M059J (cell line): ENCODE measurements at regions not wholly inside any gene's neighbourhood (a gene's known extent, or its start where the extent isn't known, plus 50 kb on each side); places are given as distances from the start of the nearest gene placed in this dataset.
"Not testable (repeated sequence)": the region's sequence is repeated elsewhere in the genome, so short reads cannot be mapped to it uniquely, and the experiment has no call there.

Experiments
- DNase-seq: peaks from one replicate; pipeline ENCODE4 v3.0.0-alpha.2; 2012; ENCODE audit warnings: low read depth

- DNase-seq: not testable (repeated sequence)
These were observed 98.0 kb upstream of the NOTCH2NLA start for GRCh38 chr1:146326863-146327262.

DNA sequence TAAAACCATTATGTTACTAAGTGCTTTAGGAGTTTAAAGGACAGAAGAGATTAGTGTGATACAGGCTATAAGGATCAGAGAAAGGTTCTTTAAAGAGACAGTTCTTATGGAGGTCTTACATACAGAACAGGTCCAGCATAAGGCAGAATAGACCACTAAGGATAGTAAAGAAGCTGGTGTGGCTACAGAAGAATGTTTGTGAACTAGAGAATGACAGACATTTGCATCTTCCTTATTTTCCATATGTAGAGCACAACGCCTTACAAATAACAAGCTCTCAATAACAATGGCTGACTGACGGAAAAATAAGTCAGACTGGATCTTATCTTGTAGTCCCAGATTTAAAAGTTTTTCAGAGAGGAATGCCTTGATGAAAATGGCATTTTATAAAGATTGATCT lies 95.6 kb upstream of the NOTCH2NLA start:
- DNase-seq: not testable (repeated sequence)

DNA sequence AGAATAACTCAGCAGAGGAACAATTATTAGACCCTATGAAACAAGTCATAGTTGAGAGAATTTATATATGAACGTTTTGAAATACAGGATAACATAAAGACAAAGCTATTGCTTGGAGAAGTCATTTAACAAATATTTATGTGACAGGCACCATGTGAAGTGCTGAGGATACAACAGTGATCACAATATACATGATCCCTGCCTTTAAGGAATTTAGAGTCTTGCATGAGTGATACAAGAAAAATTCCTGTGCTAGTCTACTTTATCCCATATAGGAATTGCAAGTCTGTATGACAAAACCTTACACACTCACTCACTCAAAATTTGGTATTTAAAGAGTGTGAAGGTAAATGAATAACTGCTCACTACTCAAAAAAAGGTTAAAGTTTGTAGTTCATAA lies 94.5 kb upstream of the NOTCH2NLA start:
- DNase-seq: not testable (repeated sequence)

DNA sequence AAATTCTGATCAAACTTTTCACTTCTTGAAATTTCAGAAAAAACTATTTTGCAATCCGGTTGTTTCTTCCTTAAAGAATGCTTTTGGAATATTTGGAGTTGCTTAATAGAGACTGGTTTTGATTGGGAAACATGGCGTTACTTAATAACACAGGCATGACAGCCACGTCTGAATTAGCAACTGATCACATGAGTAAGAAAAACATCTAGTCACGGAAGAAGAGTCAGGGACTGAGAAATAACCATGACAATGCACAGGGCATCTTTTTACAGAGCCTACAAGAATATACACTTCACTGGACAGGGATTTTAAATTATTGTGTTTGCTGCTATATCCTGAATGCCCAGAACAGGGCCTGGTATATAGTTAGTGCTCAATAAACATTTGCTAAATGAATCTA lies 94.1 kb upstream of the NOTCH2NLA start:
- not testable (repeated sequence) for DNase-seq

- DNase-seq: not testable (repeated sequence)
These were observed 89.9 kb upstream of the NOTCH2NLA start for GRCh38 chr1:146318715-146319114.

DNA sequence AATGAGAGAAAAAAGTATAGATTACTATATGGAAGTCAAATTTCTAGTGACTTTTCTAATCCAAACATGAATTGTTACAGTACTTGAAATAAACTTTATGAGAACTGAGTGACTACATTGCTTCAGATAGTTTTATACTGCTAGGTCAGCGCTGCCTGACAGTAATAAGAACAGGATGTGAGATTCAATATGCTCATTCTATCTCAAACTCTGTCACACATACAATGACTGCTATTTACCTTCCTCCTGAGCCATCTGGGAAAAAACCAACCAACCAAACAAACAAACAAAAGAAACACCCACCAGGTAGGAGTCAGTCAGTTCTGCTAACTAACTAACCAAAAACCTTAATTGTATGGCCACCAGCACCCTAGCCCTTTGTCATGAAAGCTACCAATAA lies 89.0 kb upstream of the NOTCH2NLA start:
- DNase-seq: not testable (repeated sequence)

DNA sequence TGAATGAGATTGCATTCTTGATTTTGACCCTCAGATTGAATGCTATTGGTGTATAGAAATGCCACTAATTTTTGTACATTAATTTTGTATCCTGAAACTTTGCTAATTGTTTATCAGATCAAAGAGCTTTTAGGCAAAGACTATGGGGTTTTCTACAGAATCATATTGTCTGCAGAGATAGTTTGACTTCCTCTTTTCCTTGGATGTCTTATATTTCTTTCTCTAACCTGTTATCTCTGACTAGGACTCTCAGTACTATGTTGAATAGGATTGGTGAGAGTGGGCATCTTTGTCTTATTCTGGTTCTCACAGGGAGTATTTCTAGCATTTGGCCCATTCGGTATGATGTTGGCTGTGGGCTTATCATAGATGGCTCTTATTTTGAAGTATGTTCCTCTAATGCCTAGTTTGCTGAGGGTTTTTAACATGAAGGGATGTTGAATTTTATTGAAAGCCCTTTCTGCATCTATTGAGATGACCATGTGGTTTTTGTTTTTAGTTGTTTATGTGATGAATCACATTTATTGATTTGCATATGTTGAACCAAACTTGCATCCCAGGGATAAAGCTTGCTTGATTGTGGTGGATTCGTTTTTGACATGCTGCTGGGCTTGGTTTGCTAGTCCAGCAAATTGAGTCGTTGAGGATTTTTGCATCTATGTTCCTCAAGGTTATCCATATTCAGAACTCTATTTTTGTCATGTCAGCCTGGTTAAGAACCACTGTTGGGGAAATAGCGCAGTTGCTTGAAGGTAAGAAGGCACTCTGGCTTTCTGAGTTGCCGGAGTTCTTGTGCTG lies 85.8 kb upstream of the NOTCH2NLA start:
- not testable (repeated sequence) for DNase-seq

- DNase-seq: not testable (repeated sequence)
These were observed 81.8 kb upstream of the NOTCH2NLA start for GRCh38 chr1:146310579-146310978.

DNA sequence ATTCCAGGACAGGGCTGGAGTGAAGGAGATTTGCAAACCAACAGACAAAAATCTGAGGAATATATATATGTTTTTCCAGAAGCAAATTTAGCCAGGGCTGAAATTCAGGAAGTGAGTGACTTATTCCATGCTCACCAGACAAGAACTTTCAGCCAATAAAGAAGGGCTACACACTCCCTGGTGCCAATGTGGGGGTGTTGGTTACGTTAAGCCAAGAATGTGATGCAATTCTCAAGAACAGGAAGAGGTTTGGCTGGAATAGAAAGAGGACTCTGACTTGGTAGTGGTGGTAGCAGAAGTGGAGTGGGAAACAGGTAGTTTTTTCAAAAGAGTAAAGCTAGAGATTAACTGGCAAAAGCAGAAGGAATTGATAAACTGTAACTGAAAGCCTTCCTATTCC lies 80.6 kb upstream of the NOTCH2NLA start:
- DNase-seq: not testable (repeated sequence)

DNA sequence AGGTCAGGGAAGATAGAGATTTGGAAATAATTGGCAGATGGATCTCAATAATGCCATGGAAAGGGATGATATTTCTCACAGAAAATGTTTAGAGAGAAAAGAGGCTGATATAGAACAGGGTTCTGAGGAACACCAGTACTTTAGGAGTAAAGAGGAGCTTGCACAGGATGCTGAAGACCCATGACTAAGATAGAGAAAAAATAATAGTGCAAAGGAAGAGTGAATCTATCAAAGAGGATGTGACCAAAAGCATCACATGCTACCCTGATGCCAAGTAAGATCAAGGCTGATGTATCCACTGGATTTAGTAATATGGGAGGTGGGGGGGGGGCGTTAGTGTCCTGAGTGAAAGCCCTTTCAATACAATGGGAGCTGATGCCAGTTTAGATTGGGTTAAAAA lies 80.1 kb upstream of the NOTCH2NLA start:
- not testable (repeated sequence) for DNase-seq

DNA sequence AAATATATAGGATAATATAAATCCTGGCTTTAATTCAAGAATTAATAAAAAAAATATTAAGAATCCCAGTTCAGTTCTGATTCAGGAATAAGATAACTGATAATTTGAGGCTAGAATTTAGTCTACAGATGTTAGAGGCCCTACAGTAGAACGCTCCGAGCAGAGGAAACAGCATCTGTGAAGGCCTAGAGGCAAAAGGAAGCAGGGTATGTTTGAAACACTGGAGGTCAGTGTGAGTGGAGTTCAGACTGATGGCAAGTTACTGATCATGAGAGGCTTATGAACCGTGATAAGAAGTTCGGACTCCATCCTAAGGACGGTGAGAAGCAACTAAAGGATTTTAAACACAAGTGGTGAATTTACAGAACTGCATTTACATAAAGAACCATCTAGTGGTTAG lies 79.3 kb upstream of the NOTCH2NLA start:
- DNase-seq: not testable (repeated sequence)

DNA sequence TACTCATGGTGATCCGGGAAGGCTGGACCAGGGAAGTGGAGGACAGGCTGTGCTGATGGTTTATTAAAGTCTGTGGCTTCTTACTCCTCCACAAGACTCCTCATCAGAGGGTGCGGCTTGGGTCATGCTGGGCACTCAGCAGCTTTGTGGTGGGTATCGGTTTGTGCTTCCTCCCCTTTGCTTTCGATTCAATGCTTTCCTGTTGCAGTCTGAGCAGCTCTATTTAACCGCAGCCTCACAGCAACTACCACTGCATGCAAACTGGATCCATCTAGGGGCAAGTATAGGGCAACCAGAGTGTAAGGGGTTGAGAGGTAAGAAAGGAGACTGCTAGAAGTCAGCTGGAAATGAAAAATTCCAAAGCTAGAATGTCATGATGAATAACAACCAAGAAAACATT lies 78.8 kb upstream of the NOTCH2NLA start:
- DNase-seq: not testable (repeated sequence)

DNA sequence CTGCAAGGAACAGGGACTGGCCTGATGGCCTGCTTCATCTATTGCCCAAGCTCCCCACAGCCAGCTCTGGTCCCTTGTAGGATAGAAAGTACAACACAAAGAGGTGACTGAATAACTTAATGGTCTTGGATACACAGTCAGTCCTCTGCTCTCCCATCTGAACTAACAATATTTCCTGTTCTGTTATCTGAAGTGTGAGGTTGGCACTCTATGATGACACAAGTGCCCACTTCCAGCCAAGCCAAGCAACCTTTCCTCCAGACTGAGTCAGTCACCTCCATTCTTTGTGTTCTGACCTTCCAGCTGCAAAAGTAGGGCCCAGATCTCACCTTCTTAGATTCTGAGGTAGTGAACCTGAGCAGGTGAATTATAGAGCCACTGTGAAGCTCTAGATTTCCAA lies 77.8 kb upstream of the NOTCH2NLA start:
- not testable (repeated sequence) for DNase-seq

DNA sequence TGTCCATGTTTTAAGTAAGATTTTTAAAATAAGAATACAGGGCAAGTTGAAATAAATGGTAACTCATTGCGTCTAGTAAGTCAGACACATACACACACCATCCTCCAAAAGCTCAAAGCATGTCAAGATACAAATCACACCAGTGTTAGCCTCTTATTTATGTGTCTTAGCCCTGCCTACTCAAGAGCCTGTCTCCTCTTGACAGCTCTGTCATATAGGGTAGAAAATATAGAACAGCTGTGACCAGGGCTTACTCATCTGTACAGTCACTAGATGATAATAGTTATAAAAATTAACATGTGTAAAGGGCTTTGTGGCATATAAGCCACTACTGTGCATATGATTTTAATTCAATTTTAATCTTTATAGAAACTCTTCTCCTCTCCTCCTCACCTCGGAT lies 76.6 kb upstream of the NOTCH2NLA start:
- not testable (repeated sequence) for DNase-seq

- DNase-seq: not testable (repeated sequence)
These were observed 69.7 kb upstream of the NOTCH2NLA start for GRCh38 chr1:146298575-146298897.

DNA sequence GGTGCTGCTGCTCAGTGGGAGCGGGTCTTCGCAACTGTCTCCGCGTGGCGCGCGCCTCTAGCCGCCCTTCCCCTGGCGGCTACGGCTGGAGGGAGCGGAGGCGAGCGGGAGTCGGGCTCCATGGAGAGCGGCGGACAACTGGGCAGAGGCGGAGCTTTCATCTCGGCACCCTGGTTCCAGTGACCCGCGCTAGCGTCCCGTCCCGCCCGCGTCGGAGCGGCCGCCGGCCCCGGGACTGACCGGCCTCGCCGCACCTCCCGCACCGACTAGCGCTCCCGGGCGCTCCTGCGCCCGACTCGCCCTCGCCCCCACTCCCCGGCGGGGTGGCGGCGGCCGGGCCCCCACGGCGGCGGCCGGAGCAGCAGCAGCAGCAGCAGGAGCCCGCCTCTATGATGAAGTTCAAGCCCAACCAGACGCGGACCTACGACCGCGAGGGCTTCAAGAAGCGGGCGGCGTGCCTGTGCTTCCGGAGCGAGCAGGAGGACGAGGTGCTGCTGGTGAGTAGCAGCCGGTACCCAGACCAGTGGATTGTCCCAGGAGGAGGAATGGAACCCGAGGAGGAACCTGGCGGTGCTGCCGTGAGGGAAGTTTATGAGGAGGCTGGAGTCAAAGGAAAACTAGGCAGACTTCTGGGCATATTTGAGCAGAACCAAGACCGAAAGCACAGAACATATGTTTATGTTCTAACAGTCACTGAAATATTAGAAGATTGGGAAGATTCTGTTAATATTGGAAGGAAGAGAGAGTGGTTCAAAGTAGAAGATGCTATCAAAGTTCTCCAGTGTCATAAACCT lies 69.2 kb upstream of the NOTCH2NLA start:
- DNase-seq: not testable (repeated sequence)

- not testable (repeated sequence) for DNase-seq
These were observed 64.4 kb upstream of the NOTCH2NLA start for GRCh38 chr1:146292940-146293936.

- not testable (repeated sequence) for DNase-seq
These were observed 63.6 kb upstream of the NOTCH2NLA start for GRCh38 chr1:146292424-146292823.

DNA sequence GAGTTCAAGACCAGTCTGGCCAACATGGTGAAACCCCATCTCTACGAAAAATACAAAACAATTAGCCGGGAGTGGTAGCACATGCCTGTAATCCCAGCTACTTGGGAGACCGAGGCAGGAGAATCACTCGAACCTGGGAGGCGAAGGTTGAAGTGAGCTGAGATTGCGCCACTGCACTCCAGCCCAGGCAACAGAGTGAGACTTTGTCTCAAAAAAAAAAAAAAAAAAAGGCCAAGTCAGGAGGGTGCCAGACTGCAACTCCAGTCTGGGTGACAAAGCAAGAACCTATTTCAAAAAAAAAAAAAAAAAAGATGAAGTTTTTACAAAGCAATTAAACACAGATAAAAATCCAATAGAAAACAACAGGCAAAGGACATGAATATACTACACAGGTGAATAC lies 59.1 kb upstream of the NOTCH2NLA start:
- DNase-seq: not testable (repeated sequence)

- not testable (repeated sequence) for DNase-seq
These were observed 55.9 kb upstream of the NOTCH2NLA start for GRCh38 chr1:146284760-146285159.

- DNase-seq: not testable (repeated sequence)
These were observed 54.7 kb upstream of the NOTCH2NLA start for GRCh38 chr1:146283527-146283880.
